ENCODE measurements at regions not wholly inside any gene's neighbourhood (a gene's known extent, or its start where the extent isn't known, plus 50 kb on each side); places are given as distances from the start of the nearest gene placed in this dataset.
A peak's percentile ranks its signal among the peaks of the same experiment; 100 is the strongest.

GRCh38 chr11:96942855-96943254 lies 553.0 kb downstream of the JRKL start:
- TF ChIP-seq, protein P1, sequence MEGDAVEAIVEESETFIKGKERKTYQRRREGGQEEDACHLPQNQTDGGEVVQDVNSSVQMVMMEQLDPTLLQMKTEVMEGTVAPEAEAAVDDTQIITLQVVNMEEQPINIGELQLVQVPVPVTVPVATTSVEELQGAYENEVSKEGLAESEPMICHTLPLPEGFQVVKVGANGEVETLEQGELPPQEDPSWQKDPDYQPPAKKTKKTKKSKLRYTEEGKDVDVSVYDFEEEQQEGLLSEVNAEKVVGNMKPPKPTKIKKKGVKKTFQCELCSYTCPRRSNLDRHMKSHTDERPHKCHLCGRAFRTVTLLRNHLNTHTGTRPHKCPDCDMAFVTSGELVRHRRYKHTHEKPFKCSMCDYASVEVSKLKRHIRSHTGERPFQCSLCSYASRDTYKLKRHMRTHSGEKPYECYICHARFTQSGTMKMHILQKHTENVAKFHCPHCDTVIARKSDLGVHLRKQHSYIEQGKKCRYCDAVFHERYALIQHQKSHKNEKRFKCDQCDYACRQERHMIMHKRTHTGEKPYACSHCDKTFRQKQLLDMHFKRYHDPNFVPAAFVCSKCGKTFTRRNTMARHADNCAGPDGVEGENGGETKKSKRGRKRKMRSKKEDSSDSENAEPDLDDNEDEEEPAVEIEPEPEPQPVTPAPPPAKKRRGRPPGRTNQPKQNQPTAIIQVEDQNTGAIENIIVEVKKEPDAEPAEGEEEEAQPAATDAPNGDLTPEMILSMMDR (IDR thresholded peaks at IDR 0.05), result peak; percentile 5
- no peak for TF ChIP-seq EZH2 (IDR thresholded peaks at IDR 0.05)
